Tibial nerve (tissue), 4 donors: ENCODE measurements at regions not wholly inside any gene's neighbourhood (a gene's known extent, or its start where the extent isn't known, plus 50 kb on each side); places are given as distances from the start of the nearest gene placed in this dataset.

Source experiments
- DNase-seq, 2 donors: peaks; one replicate each; pipeline ENCODE4 v3.0.0-alpha.2; 2019; ENCODE audit warnings: low spot score in 2 of 2
- H3K27ac ChIP-seq, 4 donors: fragments of 200-600 bp; sonication (generic) in 3 of 4; one replicate each; pipeline ENCODE4 v1.5.1; 2017 to 2019; ENCODE audit warnings: mild to moderate bottlenecking in 1 of 4
- H3K27me3 ChIP-seq, 2 donors: fragments of 200-600 bp; sonication (generic) in 1 of 2; one replicate each; pipeline versions ENCODE4 v1.5.1 to v1.6.0; 2017 to 2019
- H3K36me3 ChIP-seq, 3 donors: fragments of 200-600 bp; sonication (generic); one replicate each; pipeline ENCODE4 v1.5.1; 2018 to 2019
- H3K4me1 ChIP-seq, 4 donors: fragments of 200-600 bp; sonication (generic) in 3 of 4; one replicate each; pipeline ENCODE4 v1.5.1; 2017 to 2019
- H3K4me3 ChIP-seq, 4 donors: fragments of 200-600 bp; sonication (generic) in 3 of 4; one replicate each; pipeline ENCODE4 v1.5.1; 2017 to 2019; ENCODE audit warnings: mild to moderate bottlenecking in 1 of 4, moderate library complexity in 1 of 4
- H3K9me3 ChIP-seq, 4 donors: fragments of 200-600 bp; sonication (generic) in 3 of 4; one replicate each; pipeline ENCODE4 v1.5.1; 2017 to 2019
- CTCF ChIP-seq, 5 experiments: fragments of 200-600 bp in 3 of 5; fragments of 450-650 bp in 2 of 5; sonication (generic) in 3 of 5; IDR thresholded peaks; one replicate each; pipeline ENCODE4 v1.5.1; 2016 to 2019; ENCODE audit warnings: antibody characterized with exemption in 5 of 5, mild to moderate bottlenecking in 3 of 5, moderate library complexity in 2 of 5
- EP300 ChIP-seq, 2 donors: sonication (generic); formaldehyde crosslinking; IDR thresholded peaks; one replicate each; pipeline ENCODE4 v1.6.1; 2017; ENCODE audit warnings: antibody characterized with exemption in 2 of 2, mild to moderate bottlenecking in 1 of 2
- POLR2A ChIP-seq, 2 donors: fragments of 450-650 bp; IDR thresholded peaks; one replicate each; pipeline ENCODE4 v1.6.1; 2017; ENCODE audit warnings: antibody characterized with exemption in 2 of 2, mild to moderate bottlenecking in 2 of 2, moderate library complexity in 2 of 2
- WGBS, 2 donors: methylation state at CpG; one replicate each; pipeline ENCODE4 v1.1.5; 2018; 5-methylcytosine and 5-hydroxymethylcytosine counted together

- Histone ChIP-seq H3K4me1 (no peaks in the 10 kb centered on the region), H3K9me3 (no peaks in the 10 kb centered on the region), H3K27me3 (no peaks in the 10 kb centered on the region), H3K27ac (no peak overlapping the region), H3K4me3 (no peak overlapping the region), H3K36me3 (no peaks in the 10 kb centered on the region)
- DNase-seq: no peak
- TF ChIP-seq POLR2A (IDR thresholded peaks at IDR 0.05): no peak
- TF ChIP-seq CTCF (IDR thresholded peaks at IDR 0.05): no peak
- TF ChIP-seq EP300 (IDR thresholded peaks at IDR 0.05): no peak
Observed at GRCh38 chr6:134529305-134529704, 211.4 kb upstream of the SGK1 start.

GRCh38 chr6:134527108-134527787 is 209.3 kb upstream of the SGK1 start:
- Histone ChIP-seq H3K36me3 (no peaks in the 10 kb centered on the region), H3K4me1 (no peaks in the 10 kb centered on the region), H3K4me3 (no peak overlapping the region), H3K27me3 (no peaks in the 10 kb centered on the region), H3K9me3 (no peaks in the 10 kb centered on the region), H3K27ac (no peak overlapping the region)
- 78 to 94% methylated on average over 3 of the region's 3 CpGs for WGBS, 2 donors
- TF ChIP-seq POLR2A (IDR thresholded peaks at IDR 0.05) (no peak), CTCF (IDR thresholded peaks at IDR 0.05) (no peak), EP300 (IDR thresholded peaks at IDR 0.05) (no peak)
- no peak for DNase-seq

- Histone ChIP-seq H3K27ac (no peak overlapping the region), H3K4me1 (peaks cover 0 to 3% (median 0%) of the 10 kb centered on the region in 4 donors), H3K4me3 (no peak overlapping the region), H3K36me3 (no peaks in the 10 kb centered on the region), H3K9me3 (no peaks in the 10 kb centered on the region), H3K27me3 (no peaks in the 10 kb centered on the region)
- TF ChIP-seq CTCF (IDR thresholded peaks at IDR 0.05) (no peak), EP300 (IDR thresholded peaks at IDR 0.05) (no peak), POLR2A (IDR thresholded peaks at IDR 0.05) (no peak)
- no peak for DNase-seq
Observed at GRCh38 chr6:134525190-134525868, 207.4 kb upstream of the SGK1 start.

GRCh38 chr6:134523903-134524650 is 206.2 kb upstream of the SGK1 start:
- peaks cover 0 to 9% (median 0%) of the 10 kb centered on the region in 4 donors for H3K4me1 ChIP-seq
- no peaks in the 10 kb centered on the region for H3K27me3 ChIP-seq
- H3K36me3 ChIP-seq: no peaks in the 10 kb centered on the region
- TF ChIP-seq EP300 (IDR thresholded peaks at IDR 0.05): no peak
- no peak for DNase-seq
- 97 to 98% methylated on average over 1 of the region's 1 CpG for WGBS, 2 donors
- no peaks in the 10 kb centered on the region for H3K9me3 ChIP-seq
- H3K4me3 ChIP-seq: no peak overlapping the region
- no peak overlapping the region for H3K27ac ChIP-seq

- 71 to 83% methylated on average over 1 of the region's 1 CpG for WGBS, 2 donors
- no peak overlapping the region for H3K27ac ChIP-seq
Observed at GRCh38 chr6:134523051-134523450, 205.1 kb upstream of the SGK1 start.

More at GRCh38 chr6:134523051-134523450, 205.1 kb upstream of the SGK1 start:
- no peak for DNase-seq
- no peak for TF ChIP-seq EP300 (IDR thresholded peaks at IDR 0.05)
- no peak for TF ChIP-seq POLR2A (IDR thresholded peaks at IDR 0.05)
- no peak for TF ChIP-seq CTCF (IDR thresholded peaks at IDR 0.05)
- no peaks in the 10 kb centered on the region for H3K9me3 ChIP-seq
- no peaks in the 10 kb centered on the region for H3K36me3 ChIP-seq
- H3K4me1 ChIP-seq: peaks cover 0 to 9% (median 0%) of the 10 kb centered on the region in 4 donors
- H3K4me3 ChIP-seq: no peak overlapping the region
- no peaks in the 10 kb centered on the region for H3K27me3 ChIP-seq
